H1 (cell line): ENCODE measurements at regions not wholly inside any gene's neighbourhood (a gene's known extent, or its start where the extent isn't known, plus 50 kb on each side); places are given as distances from the start of the nearest gene placed in this dataset.

Experiments used
- EZH2 ChIP-seq: fragments of 200-600 bp; sonication (generic); IDR thresholded peaks from 2 replicates; pipeline ENCODE4 v1.7.1; 2012; ENCODE audit warnings: low read depth, mild to moderate bottlenecking, moderate library complexity, low read length, inconsistent platforms; ENCODE audit not compliant: severe bottlenecking
- RFX5 ChIP-seq: IDR thresholded peaks from 2 replicates; pipeline ENCODE4 v1.6.1; 2011; ENCODE audit warnings: low read depth, low read length, improper control_type of control experiment, borderline replicate concordance
- SIX5 ChIP-seq: IDR thresholded peaks from 2 replicates; pipeline ENCODE4 v1.6.1; 2011; ENCODE audit warnings: mild to moderate bottlenecking, low read depth, low read length
- SUZ12 ChIP-seq: fragments of 200-600 bp; sonication (generic); IDR thresholded peaks from 2 replicates; pipeline ENCODE4 v1.6.1; 2012; ENCODE audit warnings: mild to moderate bottlenecking, inconsistent platforms, low read length, moderate library complexity, mixed read lengths
- TAF7 ChIP-seq: optimal IDR thresholded peaks from 2 replicates; pipeline ENCODE3; 2011; ENCODE audit warnings: low read depth, mild to moderate bottlenecking, inconsistent platforms, low read length, moderate library complexity, borderline replicate concordance
- TCF12 ChIP-seq: IDR thresholded peaks from 2 replicates; pipeline ENCODE4 v1.6.1; 2011; ENCODE audit warnings: low read depth, mild to moderate bottlenecking, low read length

DNA sequence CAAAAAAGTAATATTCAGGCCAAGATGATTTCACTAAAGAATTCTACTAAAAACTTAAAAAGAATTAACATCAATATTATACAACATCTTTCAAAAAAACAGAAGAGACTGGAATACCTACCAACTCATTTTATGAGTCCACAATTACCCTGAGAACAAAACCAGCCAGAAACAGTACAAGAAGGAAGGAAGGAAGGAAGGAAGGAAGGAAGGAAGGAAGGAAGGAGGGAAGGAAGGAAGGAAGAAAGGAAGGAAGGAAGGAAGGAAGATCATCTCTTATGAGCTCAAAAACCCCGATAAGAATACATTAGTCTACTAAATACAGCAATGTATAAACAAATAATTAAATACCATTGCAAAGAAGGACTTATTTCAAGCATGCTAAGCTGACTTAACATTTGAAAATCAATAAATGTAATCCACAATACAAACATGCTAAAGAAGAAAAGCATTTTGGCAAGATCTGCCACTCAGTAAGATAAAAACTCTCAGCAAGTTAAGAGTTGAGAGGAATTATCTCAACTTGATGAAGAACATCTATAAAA, 149.9 kb upstream of the RGS18 start (continued):
- no peak for TF ChIP-seq EZH2
- no peak for TF ChIP-seq SIX5
- TF ChIP-seq SUZ12, result no peak
- no peak for TF ChIP-seq RFX5
- TF ChIP-seq TAF7, result no peak
- no peak for TF ChIP-seq TCF12
